Activated CD4-positive, alpha-beta T cell treated with anti-CD3 and anti-CD28 coated beads, Interleukin-2, amount 10 ng/mL, durations not matched to agents 7 days and 5 days (primary cell): ENCODE measurements at regions not wholly inside any gene's neighbourhood (a gene's known extent, or its start where the extent isn't known, plus 50 kb on each side); places are given as distances from the start of the nearest gene placed in this dataset.
"Not testable (repeated sequence)": the region's sequence is repeated elsewhere in the genome, so short reads cannot be mapped to it uniquely, and the experiment has no call there.

ENCODE experiments used
- CTCF ChIA-PET: fragments of 350-600 bp; sonication (Branson Sonifier 250); formaldehyde crosslinking; loops from one replicate; lab custom pipeline; 2021; ENCODE audit warnings: antibody characterized with exemption; lab: Charles Lee
- POLR2A ChIA-PET: fragments of 350-600 bp; sonication (Branson Sonifier 250); formaldehyde crosslinking; loops from one replicate; lab custom pipeline; 2021; ENCODE audit warnings: antibody characterized with exemption; lab: Charles Lee
- DNase-seq: peaks from one replicate; pipeline ENCODE4 v3.0.0-alpha.2; 2020
- H3K27ac Mint-ChIP-seq: one replicate; pipeline ENCODE4 v1.8.0; 2021; ENCODE audit warnings: mild to moderate bottlenecking, moderate library complexity, mixed read lengths
- H3K27me3 Mint-ChIP-seq: one replicate; pipeline ENCODE4 v1.8.0; 2021; ENCODE audit warnings: mixed read lengths
- H3K36me3 Mint-ChIP-seq: one replicate; pipeline ENCODE4 v1.8.0; 2021; ENCODE audit warnings: low read depth, mixed read lengths
- H3K4me1 Mint-ChIP-seq: one replicate; pipeline ENCODE4 v1.8.0; 2021; ENCODE audit warnings: mixed read lengths
- H3K4me3 Mint-ChIP-seq: one replicate; pipeline ENCODE4 v1.8.0; 2021; ENCODE audit warnings: mild to moderate bottlenecking, moderate library complexity, mixed read lengths
- H3K9me3 Mint-ChIP-seq: one replicate; pipeline ENCODE4 v1.8.0; 2021; ENCODE audit warnings: mixed read lengths

DNA sequence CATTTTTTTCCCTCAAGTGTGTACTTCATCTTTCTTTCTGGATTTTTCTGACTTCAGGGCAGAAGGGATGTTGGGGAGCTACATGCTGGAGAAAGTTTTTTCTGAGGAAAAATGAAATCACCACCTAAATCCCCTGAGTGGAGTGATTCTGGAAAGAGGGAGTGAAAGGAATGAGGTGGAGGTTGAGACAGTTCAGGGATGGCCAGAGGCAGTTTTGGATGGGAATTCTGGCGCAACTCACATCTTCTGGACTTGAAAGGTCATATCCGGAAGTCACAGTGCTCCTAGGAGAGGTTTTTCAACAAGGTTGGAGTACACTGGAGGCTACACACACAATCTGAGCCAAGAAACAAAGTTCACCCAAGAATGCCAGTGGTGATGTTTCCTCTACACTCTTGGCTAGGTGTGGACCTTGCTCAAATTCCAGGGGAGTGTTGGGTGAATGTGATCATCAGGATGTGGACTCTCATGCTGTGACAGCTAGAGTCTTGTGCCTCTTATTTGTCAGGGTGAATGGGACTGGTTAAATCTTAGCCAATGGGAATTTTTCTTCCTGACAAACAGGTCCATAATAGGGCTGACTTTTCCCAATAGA, 161.5 kb downstream of the HLX start:
- DNase-seq: no peak
- Mint-ChIP-seq H3K36me3 (no peaks in the 10 kb centered on the region), H3K4me1 (no peaks in the 10 kb centered on the region), H3K27ac (no peak overlapping the region), H3K9me3 (no peaks in the 10 kb centered on the region), H3K4me3 (no peak overlapping the region), H3K27me3 (no peaks in the 10 kb centered on the region)
- ChIA-PET CTCF (no interaction called here), POLR2A (no interaction called here)

DNA sequence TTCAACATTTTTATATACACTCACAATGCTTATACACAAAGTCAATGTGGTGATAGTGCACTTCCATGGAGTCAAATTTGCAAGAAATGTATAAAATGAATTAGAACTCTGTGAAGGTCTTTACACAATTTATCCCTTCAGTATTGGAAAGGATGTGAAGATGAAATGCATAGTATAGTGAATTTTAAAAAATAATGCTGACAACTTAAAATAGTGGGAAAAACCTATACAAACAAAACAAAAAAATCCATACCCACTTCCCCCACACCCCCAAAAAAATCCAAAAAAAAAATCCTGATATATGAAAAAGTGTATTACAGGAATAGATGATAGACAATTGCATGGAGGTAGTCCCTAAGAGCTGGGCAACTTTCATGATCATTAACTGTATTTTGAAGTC, 165.3 kb downstream of the HLX start:
- Mint-ChIP-seq H3K4me1 (no peaks in the 10 kb centered on the region), H3K36me3 (no peaks in the 10 kb centered on the region), H3K4me3 (no peak overlapping the region), H3K27me3 (no peaks in the 10 kb centered on the region), H3K27ac (no peak overlapping the region), H3K9me3 (peaks cover 2% of the 10 kb centered on the region)
- ChIA-PET POLR2A (no interaction called here), CTCF (no interaction called here)
- DNase-seq: no peak

DNA sequence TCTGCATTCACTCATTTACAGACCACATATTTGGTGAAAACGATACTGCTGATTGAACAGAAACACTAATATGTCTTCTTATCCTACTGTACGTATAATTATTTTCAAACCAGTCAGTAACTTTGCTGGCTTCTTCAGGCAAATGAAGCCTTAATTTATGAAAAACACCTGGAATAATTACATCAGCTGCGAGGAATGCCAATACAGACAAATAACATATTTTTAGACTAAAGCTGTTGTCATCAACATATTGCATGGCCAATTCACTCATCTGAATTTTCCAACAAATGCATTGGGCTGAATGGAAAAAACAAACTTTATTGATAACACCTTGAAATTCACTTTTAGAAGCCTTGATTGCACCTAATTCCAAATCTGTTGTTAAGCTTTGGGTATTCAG, 165.9 kb downstream of the HLX start:
- CTCF ChIA-PET: no interaction called here

DNA sequence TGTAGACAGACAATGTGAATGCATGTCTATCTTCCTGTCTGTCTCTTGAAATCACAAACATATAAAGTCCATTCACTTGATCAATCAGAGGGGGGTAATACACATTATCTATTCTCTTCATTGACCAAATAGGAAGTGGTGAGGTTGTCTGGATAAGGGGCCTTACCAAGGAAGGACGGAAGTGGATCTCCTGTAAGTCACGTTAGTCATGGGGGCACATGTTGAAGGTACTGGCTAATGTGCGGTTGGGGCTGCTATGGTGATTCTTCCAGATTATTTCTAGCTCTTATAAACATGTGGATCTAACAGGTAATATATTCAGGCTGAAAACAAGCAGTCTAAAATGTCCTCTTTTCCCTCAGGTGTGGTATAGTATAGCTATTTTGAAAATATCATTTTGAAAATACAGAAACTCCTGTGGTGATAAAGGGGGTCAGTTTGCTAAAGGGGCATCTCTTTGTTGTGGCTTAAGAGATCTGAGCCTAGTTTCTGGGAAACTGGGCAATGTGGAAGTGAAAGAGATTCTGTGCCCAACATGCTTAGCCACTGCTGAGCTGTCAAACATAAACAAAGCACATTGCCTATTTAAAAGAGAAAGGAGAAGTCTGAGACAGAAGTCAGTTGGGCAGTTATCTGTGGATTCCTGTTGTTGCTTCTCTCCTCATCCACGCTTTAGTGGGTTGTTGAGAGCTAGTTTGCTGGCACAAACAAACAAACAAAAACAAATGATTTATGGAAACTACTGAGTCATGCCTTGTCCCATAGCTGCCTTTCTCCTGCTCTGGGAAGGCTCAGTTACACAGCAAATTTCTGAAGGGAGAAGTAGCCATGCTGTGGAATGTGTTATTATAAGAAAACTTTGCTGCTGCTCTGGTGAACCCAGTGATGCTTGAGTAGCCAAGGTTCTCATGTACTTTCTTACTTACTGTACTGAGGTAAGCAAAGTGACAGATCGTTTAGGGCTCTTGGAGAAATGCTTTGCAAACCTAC, 166.9 kb downstream of the HLX start:
- Mint-ChIP-seq H3K4me3 (no peak overlapping the region), H3K27ac (no peak overlapping the region), H3K9me3 (peaks cover 8% of the 10 kb centered on the region), H3K4me1 (no peaks in the 10 kb centered on the region), H3K27me3 (no peaks in the 10 kb centered on the region), H3K36me3 (no peaks in the 10 kb centered on the region)
- DNase-seq: no peak
- CTCF ChIA-PET: no interaction called here
- POLR2A ChIA-PET: no interaction called here

More for the DNA sequence above, 165.9 kb downstream of the HLX start:
- Mint-ChIP-seq H3K36me3 (no peaks in the 10 kb centered on the region), H3K4me1 (no peaks in the 10 kb centered on the region), H3K4me3 (no peak overlapping the region), H3K27me3 (no peaks in the 10 kb centered on the region), H3K27ac (no peak overlapping the region), H3K9me3 (peaks cover 6% of the 10 kb centered on the region)
- DNase-seq: no peak
- POLR2A ChIA-PET: no interaction called here

DNA sequence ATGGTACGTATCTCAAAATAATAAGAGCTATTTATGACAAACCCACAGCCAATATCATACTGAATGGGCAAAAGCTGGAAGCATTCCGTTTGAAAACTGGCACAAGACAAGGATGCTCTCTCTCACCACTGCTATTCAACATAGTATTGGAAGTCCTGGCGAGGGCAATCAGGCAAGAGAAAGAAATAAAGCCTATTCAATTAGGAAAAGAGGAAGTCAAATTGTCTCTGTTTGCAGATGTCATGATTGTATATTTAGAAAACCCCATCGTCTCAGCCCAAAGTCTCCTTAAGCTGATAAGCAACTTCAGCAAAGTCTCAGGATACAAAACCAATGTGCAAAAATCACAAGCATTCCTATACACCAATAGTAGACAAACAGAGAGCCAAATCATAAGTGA, 172.1 kb downstream of the HLX start:
- H3K36me3 Mint-ChIP-seq, CTCF ChIA-PET, DNase-seq, H3K4me3 Mint-ChIP-seq, H3K9me3 Mint-ChIP-seq, H3K27ac Mint-ChIP-seq, H3K4me1 Mint-ChIP-seq, H3K27me3 Mint-ChIP-seq, POLR2A ChIA-PET: not testable (repeated sequence)

DNA sequence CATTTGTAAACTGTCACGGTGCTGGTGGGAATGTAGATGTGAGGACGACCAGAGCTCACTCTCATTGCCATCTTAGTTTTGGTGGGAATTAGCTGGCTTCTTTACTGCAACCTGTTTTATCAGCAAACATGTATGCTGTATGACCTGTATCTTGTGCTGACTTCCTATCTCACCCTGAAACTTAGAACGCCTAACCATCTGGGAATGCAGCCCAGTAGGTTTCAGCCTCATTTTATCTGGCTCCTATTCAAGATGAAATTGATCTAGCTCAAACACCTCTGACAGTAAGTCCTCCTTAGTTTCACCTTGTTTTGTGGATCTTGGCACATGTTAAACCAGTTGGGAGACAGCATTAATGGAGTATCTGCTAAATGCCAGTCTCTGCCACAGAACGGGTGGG, 174.6 kb downstream of the HLX start:
- DNase-seq: no peak
- Mint-ChIP-seq H3K4me3 (no peak overlapping the region), H3K36me3 (no peaks in the 10 kb centered on the region), H3K4me1 (no peaks in the 10 kb centered on the region), H3K27me3 (no peaks in the 10 kb centered on the region), H3K27ac (no peak overlapping the region), H3K9me3 (peaks cover 8% of the 10 kb centered on the region)
- POLR2A ChIA-PET: no interaction called here
- CTCF ChIA-PET: no interaction called here

DNA sequence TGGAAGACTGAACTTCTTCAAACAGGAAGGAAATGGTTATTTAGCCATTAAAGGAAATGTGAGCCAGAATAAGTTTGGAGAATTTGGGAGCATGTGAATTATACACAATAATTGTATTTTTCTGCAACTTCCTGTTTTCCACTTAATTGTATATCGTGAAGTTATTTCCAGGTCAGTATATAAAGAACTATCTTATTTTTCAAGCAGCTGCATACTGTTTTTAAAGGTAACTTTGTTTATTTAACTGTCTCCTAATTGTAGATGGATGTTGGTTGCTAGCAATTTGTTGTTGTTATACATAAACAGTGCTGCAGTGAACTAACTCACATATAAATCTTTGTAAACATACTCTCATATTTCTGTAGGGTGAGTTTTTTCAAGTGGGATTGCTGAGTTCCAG, 180.3 kb downstream of the HLX start:
- no peaks in the 10 kb centered on the region for H3K9me3 Mint-ChIP-seq
- H3K27me3 Mint-ChIP-seq: no peaks in the 10 kb centered on the region
- CTCF ChIA-PET: no interaction called here
- POLR2A ChIA-PET: no interaction called here
- H3K36me3 Mint-ChIP-seq: no peaks in the 10 kb centered on the region
- H3K4me3 Mint-ChIP-seq: no peak overlapping the region
- H3K27ac Mint-ChIP-seq: no peak overlapping the region
- no peak for DNase-seq
- H3K4me1 Mint-ChIP-seq: no peaks in the 10 kb centered on the region

DNA sequence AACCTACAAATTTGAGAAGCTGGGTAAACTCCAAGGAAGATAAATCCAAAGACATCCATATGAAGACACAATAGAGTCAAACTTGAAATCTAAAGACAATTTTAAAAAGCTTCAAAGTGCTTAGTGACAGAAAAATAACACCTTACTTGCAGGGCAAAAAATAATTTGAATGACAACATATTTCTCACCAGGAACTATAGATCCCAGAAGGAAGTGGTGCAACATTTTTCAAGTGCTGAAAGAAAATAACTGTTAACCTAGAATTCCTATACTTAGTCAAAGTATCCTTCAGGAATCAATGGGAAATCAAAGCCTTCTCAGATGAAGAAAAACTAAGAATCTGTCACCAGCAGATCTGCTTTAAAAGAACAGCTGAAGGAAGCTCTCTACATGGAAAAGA, 184.4 kb downstream of the HLX start:
- CTCF ChIA-PET: no interaction called here

DNA sequence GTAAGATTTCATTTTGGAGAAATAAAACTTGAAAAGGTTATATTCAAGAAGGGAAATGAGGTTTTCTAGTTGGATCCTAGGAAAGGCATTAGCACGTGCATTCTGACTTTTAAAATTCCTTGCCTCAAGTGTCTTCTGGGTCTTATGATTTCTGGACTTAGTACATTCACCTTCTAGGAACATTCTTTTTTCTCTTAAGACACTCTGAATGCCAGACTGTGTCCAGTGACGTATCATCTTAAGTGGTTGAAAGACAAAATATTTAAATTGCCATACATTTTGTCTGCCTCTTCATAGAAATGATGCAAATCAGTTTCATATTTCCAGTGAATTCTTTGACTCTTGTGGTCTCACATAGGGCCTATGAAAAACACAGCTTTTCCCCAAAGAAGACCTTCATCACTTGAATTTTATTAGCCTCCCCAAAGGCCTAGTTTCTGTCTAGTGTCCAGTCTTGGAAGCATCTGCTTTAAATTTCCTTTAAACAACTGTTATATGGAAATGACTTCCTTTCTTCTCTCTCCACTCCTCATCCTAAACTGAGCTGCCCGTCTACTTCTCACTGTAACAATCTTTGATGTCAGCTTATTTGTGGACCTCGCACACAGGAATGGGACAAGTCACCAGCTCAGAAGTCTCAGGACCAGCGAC, 187.2 kb downstream of the HLX start:
- H3K4me3 Mint-ChIP-seq: no peak overlapping the region
- H3K27ac Mint-ChIP-seq: no peak overlapping the region
- no peaks in the 10 kb centered on the region for H3K36me3 Mint-ChIP-seq
- peaks cover 2% of the 10 kb centered on the region for H3K27me3 Mint-ChIP-seq
- ChIA-PET CTCF (no interaction called here), POLR2A (no interaction called here)
- H3K9me3 Mint-ChIP-seq: no peaks in the 10 kb centered on the region
- peaks cover 1% of the 10 kb centered on the region for H3K4me1 Mint-ChIP-seq
- DNase-seq: no peak

More for the DNA sequence above, 184.4 kb downstream of the HLX start:
- Mint-ChIP-seq H3K9me3 (no peaks in the 10 kb centered on the region), H3K4me3 (no peak overlapping the region), H3K4me1 (no peaks in the 10 kb centered on the region), H3K27me3 (peaks cover 2% of the 10 kb centered on the region), H3K27ac (no peak overlapping the region), H3K36me3 (no peaks in the 10 kb centered on the region)
- POLR2A ChIA-PET: no interaction called here
- no peak for DNase-seq

DNA sequence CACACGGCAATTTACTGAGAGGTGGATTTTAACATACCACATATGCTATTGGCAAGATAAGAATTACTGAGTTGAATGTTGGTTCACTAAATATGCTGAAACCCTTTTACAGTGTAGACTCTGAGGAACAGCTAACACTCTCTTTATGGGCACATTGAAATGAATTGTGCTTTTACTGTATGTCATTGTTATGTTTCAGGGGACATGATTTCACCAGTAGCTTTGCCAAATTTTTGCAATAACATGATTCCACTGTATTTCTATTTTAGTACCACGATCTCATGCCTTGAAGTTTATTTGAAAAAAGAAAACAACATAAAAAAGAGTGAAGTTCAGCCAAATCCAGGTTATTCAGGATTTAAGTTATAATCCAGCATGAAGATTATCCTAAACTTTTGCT, 188.5 kb downstream of the HLX start:
- peaks cover 1% of the 10 kb centered on the region for H3K4me1 Mint-ChIP-seq
- no peaks in the 10 kb centered on the region for H3K9me3 Mint-ChIP-seq
- H3K27ac Mint-ChIP-seq: no peak overlapping the region
- H3K27me3 Mint-ChIP-seq: peaks cover 2% of the 10 kb centered on the region
- H3K36me3 Mint-ChIP-seq: no peaks in the 10 kb centered on the region
- CTCF ChIA-PET: no interaction called here
- no peak for DNase-seq
- POLR2A ChIA-PET: no interaction called here
- H3K4me3 Mint-ChIP-seq: no peak overlapping the region

DNA sequence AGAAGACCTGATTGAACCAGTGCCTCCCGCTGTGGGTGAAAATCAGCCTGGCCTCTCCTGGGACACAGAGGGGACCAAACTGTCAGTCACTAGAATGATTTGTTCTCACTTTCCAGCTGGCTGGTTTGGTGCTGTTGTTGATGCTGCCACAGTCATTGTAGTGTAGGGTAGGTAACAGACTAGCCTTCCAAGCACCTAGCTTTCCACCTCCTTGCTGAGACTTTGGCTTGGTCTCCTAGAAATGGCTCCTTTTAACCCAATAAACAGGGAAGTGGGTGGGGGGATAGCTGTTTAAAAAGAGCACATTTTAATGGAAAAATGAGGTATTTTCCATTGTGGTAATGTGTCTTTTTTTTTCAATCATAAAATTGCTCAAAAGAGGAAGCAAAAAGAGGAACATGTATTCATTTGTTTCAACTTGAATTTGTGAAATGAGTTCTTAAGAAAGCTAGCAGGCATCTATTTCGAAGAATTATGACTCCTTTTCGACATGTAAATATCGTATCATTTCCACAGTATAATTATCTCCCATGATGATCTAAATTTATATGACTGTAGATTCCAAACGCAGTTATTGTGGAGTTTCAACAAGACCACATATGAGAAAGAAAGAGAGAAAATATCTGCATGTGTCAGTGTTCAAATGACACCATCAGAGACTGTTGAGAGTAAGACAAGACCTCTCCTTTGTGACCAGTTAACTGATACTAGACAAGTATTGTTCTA, 190.1 kb downstream of the HLX start:
- no peaks in the 10 kb centered on the region for H3K36me3 Mint-ChIP-seq
- CTCF ChIA-PET: no interaction called here
- H3K4me1 Mint-ChIP-seq: peaks cover 1% of the 10 kb centered on the region
- H3K9me3 Mint-ChIP-seq: no peaks in the 10 kb centered on the region
- POLR2A ChIA-PET: no interaction called here
- H3K4me3 Mint-ChIP-seq: no peak overlapping the region
- peaks cover 2% of the 10 kb centered on the region for H3K27me3 Mint-ChIP-seq
- H3K27ac Mint-ChIP-seq: no peak overlapping the region
- DNase-seq: no peak

DNA sequence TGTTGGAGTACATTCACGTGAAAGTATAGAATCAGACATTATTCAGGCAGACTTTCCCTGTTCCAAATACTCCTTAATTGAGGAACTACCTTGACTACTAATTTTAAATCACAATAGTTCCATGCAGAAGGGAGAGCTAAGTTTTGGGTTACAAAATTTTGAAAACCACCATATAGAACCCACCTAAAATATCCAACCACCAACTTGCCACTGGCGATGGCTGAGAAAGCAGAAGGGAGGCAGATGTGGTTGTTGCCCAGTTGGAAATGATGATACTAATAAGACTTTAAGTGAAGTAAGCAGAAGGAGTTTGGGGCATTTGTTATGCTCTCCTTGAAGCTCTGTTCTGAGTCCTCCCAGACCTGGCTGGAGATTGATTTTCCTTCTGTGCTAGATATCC, 190.7 kb downstream of the HLX start:
- peaks cover 1% of the 10 kb centered on the region for H3K4me1 Mint-ChIP-seq

DNA sequence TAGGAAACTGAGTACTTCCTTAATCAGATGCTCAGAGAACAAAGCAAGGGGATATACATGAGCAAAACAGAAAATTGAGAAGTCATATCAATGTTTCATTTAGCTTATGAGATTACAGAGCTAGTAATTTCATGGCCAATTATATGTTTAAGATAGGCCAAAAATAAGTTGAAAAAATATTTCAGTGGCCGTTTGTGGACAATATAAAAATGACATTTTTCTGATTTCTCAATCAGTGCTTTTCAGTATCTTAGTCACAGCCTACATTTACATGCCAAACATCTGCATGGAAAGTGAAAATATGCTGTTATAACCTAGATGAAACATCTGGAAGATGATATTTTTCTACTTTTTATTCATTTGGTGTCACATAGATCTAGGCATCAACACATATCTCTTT, 192.5 kb downstream of the HLX start:
- no peak overlapping the region for H3K4me3 Mint-ChIP-seq
- ChIA-PET CTCF (no interaction called here), POLR2A (no interaction called here)
- no peaks in the 10 kb centered on the region for H3K36me3 Mint-ChIP-seq
- no peak for DNase-seq
- H3K4me1 Mint-ChIP-seq: peaks cover 1% of the 10 kb centered on the region
- no peak overlapping the region for H3K27ac Mint-ChIP-seq
- no peaks in the 10 kb centered on the region for H3K9me3 Mint-ChIP-seq
- H3K27me3 Mint-ChIP-seq: peaks cover 2% of the 10 kb centered on the region

More for the DNA sequence above, 190.7 kb downstream of the HLX start:
- no peak for DNase-seq
- ChIA-PET CTCF (no interaction called here), POLR2A (no interaction called here)
- no peak overlapping the region for H3K4me3 Mint-ChIP-seq
- peaks cover 2% of the 10 kb centered on the region for H3K27me3 Mint-ChIP-seq
- H3K27ac Mint-ChIP-seq: no peak overlapping the region
- H3K36me3 Mint-ChIP-seq: no peaks in the 10 kb centered on the region
- H3K9me3 Mint-ChIP-seq: no peaks in the 10 kb centered on the region
